ENCODE measurements at regions not wholly inside any gene's neighbourhood (a gene's known extent, or its start where the extent isn't known, plus 50 kb on each side); places are given as distances from the start of the nearest gene placed in this dataset.

DNA sequence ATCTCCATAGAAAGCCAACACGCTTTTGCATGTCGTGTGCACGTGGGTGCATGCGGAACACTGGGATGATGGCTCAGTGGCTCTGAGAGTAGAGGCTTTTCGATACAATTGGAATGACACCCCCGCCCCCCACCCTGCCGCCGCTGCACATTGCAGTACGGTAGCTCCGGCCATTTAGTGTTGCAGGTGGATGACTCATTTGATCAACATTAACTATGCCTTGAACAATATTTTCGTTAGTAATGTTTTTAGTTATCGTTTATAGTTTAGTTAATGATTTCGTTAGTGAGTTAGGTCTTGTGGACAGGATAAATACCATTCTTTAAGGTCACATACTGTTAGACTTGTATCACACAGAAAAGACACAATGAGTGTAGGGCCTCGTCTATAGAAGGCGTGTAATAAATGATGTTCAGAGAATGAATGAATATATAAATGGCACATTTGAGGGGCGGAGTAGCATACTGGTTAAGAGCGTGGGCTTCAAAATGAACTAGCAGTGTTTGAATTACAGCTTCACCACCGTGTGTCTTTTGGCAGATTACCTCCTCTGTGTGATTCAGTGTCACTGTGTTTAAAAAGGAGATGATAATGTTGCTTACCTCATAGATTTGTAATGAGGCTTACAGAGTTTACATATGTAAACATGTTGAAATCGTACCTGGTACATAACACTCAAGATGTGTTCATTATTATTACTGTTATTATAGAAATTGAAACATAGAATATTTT, 67.2 kb upstream of the TENM3 start:
- no peak for DNase-seq (ENCODE audit: low spot score in 2 of 2)
- TF ChIP-seq, protein P1, sequence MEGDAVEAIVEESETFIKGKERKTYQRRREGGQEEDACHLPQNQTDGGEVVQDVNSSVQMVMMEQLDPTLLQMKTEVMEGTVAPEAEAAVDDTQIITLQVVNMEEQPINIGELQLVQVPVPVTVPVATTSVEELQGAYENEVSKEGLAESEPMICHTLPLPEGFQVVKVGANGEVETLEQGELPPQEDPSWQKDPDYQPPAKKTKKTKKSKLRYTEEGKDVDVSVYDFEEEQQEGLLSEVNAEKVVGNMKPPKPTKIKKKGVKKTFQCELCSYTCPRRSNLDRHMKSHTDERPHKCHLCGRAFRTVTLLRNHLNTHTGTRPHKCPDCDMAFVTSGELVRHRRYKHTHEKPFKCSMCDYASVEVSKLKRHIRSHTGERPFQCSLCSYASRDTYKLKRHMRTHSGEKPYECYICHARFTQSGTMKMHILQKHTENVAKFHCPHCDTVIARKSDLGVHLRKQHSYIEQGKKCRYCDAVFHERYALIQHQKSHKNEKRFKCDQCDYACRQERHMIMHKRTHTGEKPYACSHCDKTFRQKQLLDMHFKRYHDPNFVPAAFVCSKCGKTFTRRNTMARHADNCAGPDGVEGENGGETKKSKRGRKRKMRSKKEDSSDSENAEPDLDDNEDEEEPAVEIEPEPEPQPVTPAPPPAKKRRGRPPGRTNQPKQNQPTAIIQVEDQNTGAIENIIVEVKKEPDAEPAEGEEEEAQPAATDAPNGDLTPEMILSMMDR (IDR thresholded peaks at IDR 0.05) = no peak
- TF ChIP-seq POLR2A (IDR thresholded peaks at IDR 0.05) = no peak
- WGBS, 2 donors = 84 to 87% methylated on average over 19 of the region's 19 CpGs
- no peak overlapping the region for H3K4me3 ChIP-seq (ENCODE audit: low read depth, poor library complexity, severe bottlenecking)
- intact Hi-C loops (cut with DNase I; ENCODE audit: low total_unique reads) = no loop called here

DNA sequence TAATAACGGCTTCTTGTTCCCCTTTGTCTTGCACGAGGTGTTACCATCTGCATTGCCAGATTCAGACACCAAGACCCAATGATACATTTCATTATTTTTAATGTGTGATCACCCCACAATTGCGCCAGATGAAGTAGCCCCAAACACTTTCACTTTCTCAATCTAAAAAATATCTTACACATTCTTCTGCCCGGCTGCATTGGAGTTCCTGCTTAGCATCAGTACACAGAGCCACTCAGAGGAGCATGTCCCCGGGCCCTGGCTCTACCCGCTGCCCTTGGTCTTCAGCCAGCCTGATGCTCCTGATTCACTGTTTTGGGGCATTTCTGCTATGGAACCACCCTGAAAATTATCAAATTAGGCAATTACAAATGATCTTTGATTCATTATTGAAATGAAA, 66.0 kb upstream of the TENM3 start:
- intact Hi-C loops (cut with DNase I; ENCODE audit: low total_unique reads) = no loop called here
- no peak overlapping the region for H3K4me3 ChIP-seq (ENCODE audit: low read depth, poor library complexity, severe bottlenecking)
- DNase-seq (ENCODE audit: low spot score in 2 of 2) = no peak
- 80 to 86% methylated on average over 6 of the region's 6 CpGs for WGBS, 2 donors
- TF ChIP-seq, protein P1 (IDR thresholded peaks at IDR 0.05) = no peak
- no peak for TF ChIP-seq POLR2A (IDR thresholded peaks at IDR 0.05)

DNA sequence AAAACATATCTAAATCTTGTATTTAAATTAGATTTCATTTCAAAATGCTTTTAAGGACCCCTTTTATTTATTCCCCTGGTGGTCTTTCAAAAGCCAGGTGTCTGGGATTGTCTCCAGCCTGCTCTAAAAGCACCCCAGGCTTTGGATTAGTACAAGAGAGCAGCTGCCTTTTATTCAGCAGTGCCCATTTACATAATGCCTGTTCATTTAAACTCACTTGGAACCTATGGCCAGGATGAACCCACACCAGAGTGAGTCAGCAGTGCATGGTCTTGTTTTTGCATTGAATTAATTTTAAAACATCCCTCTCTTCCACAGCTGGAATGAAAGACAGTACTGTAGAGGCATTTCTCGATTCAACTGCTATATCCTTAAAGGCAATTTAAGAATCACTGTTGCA, 64.1 kb upstream of the TENM3 start:
- intact Hi-C loops (cut with DNase I; ENCODE audit: low total_unique reads) = no loop called here
- H3K4me3 ChIP-seq (ENCODE audit: low read depth, poor library complexity, severe bottlenecking) = no peak overlapping the region
- WGBS, 2 donors = 54 to 66% methylated on average over 1 of the region's 1 CpG
- TF ChIP-seq, protein P1 (IDR thresholded peaks at IDR 0.05) = no peak
- no peak for TF ChIP-seq POLR2A (IDR thresholded peaks at IDR 0.05)
- no peak for DNase-seq (ENCODE audit: low spot score in 2 of 2)

DNA sequence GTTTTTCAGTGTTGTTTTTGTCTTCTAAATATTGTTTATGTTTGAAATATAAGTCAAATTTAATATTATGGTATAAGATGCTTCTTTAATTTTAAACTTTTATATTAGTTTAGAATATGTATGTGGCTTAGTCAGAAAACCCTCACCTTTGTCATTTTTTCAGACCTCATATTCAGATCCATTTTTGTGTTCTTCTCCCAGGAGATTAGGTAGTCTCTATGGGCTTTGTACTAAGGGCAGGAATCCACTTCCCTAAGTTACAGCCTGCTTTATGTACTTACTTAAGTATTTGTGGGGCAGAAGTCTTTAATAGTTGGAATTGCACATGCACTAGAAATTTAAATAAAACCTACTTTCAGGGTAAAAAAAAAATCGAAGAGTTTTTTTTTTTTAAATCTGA, 63.5 kb upstream of the TENM3 start:
- intact Hi-C loops (cut with DNase I; ENCODE audit: low total_unique reads) = no loop called here
- no peak for DNase-seq (ENCODE audit: low spot score in 2 of 2)
- no peak for TF ChIP-seq POLR2A (IDR thresholded peaks at IDR 0.05)
- TF ChIP-seq, protein P1 (IDR thresholded peaks at IDR 0.05) = no peak
- no peak overlapping the region for H3K4me3 ChIP-seq (ENCODE audit: low read depth, poor library complexity, severe bottlenecking)
- 75 to 77% methylated on average over 1 of the region's 1 CpG for WGBS, 2 donors

DNA sequence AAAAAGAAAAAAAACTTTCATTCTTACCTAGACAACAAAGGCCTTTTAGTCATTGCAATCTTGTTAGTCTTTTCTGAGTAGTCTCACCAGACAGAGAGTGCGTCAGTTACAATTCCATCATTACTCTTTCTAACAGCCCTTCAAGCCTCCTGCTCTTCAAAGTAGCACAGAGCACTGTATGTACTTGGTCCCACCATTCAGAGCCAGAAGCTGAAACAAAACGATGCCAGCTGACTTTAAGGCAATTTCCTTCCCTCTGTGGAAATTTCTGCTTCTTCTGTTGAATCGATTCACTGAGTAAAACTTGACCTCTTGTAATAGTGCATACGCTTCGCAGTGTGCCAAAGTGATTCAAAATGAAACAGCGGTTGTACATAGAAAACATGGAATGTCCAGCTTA, 57.7 kb upstream of the TENM3 start:
- no peak overlapping the region for H3K4me3 ChIP-seq (ENCODE audit: low read depth, poor library complexity, severe bottlenecking)
- 76 to 81% methylated on average over 6 of the region's 6 CpGs for WGBS, 2 donors
- TF ChIP-seq, protein P1 (IDR thresholded peaks at IDR 0.05) = no peak
- no peak for TF ChIP-seq POLR2A (IDR thresholded peaks at IDR 0.05)
- DNase-seq (ENCODE audit: low spot score in 2 of 2) = no peak
- intact Hi-C loops (cut with DNase I; ENCODE audit: low total_unique reads) = no loop called here

DNA sequence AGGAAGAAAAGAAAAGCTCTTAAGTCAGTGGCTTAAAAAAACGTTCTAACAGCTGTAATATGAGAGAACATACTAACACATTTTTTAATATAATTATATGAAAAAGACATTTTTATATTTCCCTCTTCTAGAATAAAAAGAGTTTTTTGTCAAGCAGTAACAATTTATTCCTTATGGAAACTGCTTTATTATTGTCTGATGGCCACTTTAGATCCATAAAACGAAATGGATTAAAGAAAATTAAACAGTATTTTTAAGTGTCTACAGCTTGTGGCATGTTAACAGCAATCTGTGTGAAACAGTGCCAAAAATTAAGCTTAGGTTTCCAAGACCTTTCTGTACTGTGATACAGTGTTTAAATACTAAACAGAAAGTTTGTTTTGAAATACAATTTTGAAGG, 55.5 kb upstream of the TENM3 start:
- DNase-seq (ENCODE audit: low spot score in 2 of 2) = no peak
- no peak overlapping the region for H3K4me3 ChIP-seq (ENCODE audit: low read depth, poor library complexity, severe bottlenecking)
- WGBS, 2 donors = 14 to 17% methylated on average over 2 of the region's 2 CpGs
- intact Hi-C loops (cut with DNase I; ENCODE audit: low total_unique reads) = no loop called here
- TF ChIP-seq, protein P1 (IDR thresholded peaks at IDR 0.05) = no peak
- no peak for TF ChIP-seq POLR2A (IDR thresholded peaks at IDR 0.05)
